H54 (cell line): ENCODE measurements at regions not wholly inside any gene's neighbourhood (a gene's known extent, or its start where the extent isn't known, plus 50 kb on each side); places are given as distances from the start of the nearest gene placed in this dataset.
"Not testable (repeated sequence)": the region's sequence is repeated elsewhere in the genome, so short reads cannot be mapped to it uniquely, and the experiment has no call there.

Experiments used
- DNase-seq: peaks from one replicate; pipeline ENCODE4 v3.0.0; 2011; ENCODE audit warnings: low spot score, mixed read lengths; ENCODE audit not compliant: insufficient read length
- FAIRE-seq: peaks from 3 replicates; lab custom pipeline; 2011; peaks lifted over from hg19 to GRCh38; lab: Jason Lieb, UNC
- POLR2A ChIP-seq: IDR thresholded peaks from 2 replicates; pipeline ENCODE4 v1.6.1; 2011; ENCODE audit warnings: low read depth, mild to moderate bottlenecking, low read length

- no peak for DNase-seq
- TF ChIP-seq POLR2A = no peak
- no peak for FAIRE-seq
Observed at GRCh38 chr13:50730496-50731351, 112.8 kb downstream of the DLEU7 start.

DNA sequence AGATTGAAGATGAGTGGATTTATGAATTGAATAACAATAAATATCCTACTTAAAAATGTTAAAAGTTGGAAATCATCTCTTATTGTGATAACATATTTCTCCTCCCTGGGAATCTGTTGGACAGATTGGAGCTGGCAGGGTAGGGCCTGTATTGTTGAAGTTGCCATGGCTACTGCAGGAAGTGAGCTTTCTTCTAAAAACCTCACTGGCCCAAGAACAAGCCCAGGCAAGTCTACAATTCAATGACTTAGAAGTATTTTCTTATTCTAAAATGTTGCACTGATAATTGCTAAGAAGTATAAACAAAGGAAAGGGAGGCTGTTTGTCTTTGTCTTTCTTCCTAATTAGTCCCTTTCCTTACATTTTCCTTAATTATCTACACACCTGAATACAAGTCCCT lies 112.1 kb downstream of the DLEU7 start:
- FAIRE-seq (no peak), DNase-seq (no peak)
- no peak for TF ChIP-seq POLR2A

DNA sequence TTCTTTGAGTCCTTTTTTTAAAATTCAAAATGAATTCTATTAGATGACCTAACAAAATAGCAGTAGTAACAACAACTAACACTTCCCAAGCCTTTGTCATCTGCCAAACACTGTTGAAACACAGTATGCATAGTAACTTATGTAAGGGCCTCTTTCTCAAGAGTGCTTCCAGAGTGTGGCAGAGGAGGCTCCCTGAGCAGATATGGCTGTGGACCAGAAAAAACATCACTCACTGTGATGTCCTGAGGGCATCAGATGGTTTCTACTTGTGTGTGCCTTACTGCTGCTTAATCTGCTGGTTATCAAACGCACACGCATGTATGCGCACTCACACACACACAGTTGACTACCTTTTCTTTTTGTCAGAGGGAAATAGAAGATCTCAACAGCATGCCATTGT lies 110.8 kb downstream of the DLEU7 start:
- FAIRE-seq = no peak
- no peak for DNase-seq
- no peak for TF ChIP-seq POLR2A

GRCh38 chr13:50733392-50733791 lies 110.1 kb downstream of the DLEU7 start:
- TF ChIP-seq POLR2A = no peak
- no peak for DNase-seq
- FAIRE-seq = no peak

DNA sequence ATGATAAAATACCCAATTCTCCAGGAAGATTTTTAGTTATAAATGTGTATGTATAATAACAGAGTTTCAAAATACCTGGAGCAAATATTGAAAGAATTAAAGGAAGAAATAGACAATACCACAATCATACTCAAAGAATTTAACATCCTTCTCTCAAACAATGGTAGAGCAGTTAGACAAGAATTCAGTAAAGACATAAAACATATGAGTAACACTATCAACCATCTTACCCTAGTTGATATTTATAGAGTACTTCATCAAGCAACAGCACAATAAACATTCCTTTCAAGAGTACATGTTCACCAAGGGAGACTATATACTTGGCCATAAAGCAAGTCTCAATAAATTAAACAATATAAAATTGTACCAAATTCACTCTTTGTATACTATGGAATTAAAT lies 108.4 kb downstream of the DLEU7 start:
- FAIRE-seq (no peak), DNase-seq (no peak)
- TF ChIP-seq POLR2A = no peak

DNA sequence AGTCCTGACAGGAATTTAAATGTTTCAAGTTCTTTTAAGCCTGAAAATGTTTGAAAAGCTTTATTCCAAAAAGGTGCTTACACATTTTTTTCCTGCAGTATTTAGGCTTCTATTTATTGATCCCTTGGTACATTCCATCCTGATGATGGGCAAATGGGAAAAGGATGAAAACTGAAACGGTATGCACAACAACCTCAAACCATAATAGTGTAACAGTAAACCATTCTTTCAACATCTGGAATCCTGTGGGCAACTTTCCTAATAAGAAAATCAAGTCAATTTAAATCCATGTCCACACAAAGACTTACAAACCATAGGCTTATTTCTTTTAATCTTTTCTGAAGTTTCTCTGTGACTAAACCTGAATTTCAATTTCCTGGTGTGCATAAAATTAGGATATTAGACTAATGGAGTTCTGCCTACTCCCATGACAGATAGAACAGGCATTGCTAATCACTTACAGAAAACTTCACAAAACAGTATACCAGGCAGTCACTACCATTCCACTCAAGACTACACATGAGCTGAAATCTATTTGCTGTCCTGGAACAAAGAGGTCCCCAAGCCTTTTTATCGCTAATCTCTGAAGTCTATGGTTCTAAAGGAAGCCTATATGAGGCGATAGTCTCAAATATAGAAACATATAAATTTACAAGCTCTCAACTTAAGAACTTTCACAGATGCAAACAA lies 103.3 kb downstream of the DLEU7 start:
- DNase-seq (no peak), FAIRE-seq (no peak)
- no peak for TF ChIP-seq POLR2A

GRCh38 chr13:50742353-50742752 lies 101.1 kb downstream of the DLEU7 start:
- TF ChIP-seq POLR2A = no peak
- DNase-seq = no peak
- FAIRE-seq = no peak

GRCh38 chr13:50742968-50743367 lies 100.5 kb downstream of the DLEU7 start:
- TF ChIP-seq POLR2A = no peak
- DNase-seq = no peak
- no peak for FAIRE-seq

DNA sequence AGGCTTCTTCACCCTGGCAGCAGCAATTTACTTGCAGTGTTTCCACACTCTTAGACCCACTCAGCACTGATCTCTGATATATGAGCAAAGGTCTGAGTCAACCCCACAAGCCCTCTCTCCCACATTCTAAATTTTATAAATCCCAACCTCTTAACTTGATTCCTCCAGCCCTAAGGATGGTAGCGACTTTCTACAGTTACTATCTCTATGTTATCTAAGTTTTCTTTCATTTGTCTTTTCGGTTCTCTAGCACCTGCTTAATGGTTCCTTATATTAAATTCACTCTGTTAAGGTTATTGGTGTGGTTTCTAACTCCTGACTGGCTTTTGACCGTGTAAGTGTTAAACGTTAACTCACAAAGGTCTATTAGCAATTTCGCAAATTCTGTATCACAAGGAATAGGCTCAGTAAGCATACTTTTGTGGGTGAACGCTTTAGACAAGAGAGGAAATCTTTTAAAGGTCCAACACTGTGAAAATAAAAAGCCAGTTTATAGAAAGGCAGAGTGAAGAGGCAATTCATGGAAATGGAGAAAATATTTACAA lies 99.3 kb downstream of the DLEU7 start:
- no peak for DNase-seq
- TF ChIP-seq POLR2A = no peak
- no peak for FAIRE-seq

GRCh38 chr13:50745542-50746115 lies 97.9 kb downstream of the DLEU7 start:
- no peak for DNase-seq
- no peak for TF ChIP-seq POLR2A
- FAIRE-seq = no peak

- FAIRE-seq = no peak
Observed at GRCh38 chr13:50747737-50748350, 95.6 kb downstream of the DLEU7 start.

GRCh38 chr13:50753221-50753620 lies 90.3 kb downstream of the DLEU7 start:
- not testable (repeated sequence) for DNase-seq, FAIRE-seq

More at GRCh38 chr13:50747737-50748350, 95.6 kb downstream of the DLEU7 start:
- no peak for DNase-seq
- TF ChIP-seq POLR2A = no peak

GRCh38 chr13:50755862-50756685 lies 87.4 kb downstream of the DLEU7 start:
- not testable (repeated sequence) for FAIRE-seq, DNase-seq

- TF ChIP-seq POLR2A = no peak
Observed at GRCh38 chr13:50757008-50757407, 86.5 kb downstream of the DLEU7 start.

More at GRCh38 chr13:50757008-50757407, 86.5 kb downstream of the DLEU7 start:
- FAIRE-seq (no peak), DNase-seq (no peak)
